GM12873 (cell line): ENCODE measurements at regions not wholly inside any gene's neighbourhood (a gene's known extent, or its start where the extent isn't known, plus 50 kb on each side); places are given as distances from the start of the nearest gene placed in this dataset.

Experiments used
- CTCF ChIP-seq: IDR thresholded peaks from 2 replicates; pipeline ENCODE4 v1.5.1; 2012; ENCODE audit warnings: low read depth, mild to moderate bottlenecking, moderate library complexity, low read length, control low read depth; ENCODE audit not compliant: insufficient read depth; ENCODE audit errors: missing control alignments

- TF ChIP-seq CTCF, result no peak
Measured at GRCh38 chr17:77604973-77605313, 353.6 kb upstream of the TNRC6C start.

GRCh38 chr17:77606146-77606864 is 352.2 kb upstream of the TNRC6C start:
- TF ChIP-seq CTCF, result no peak

- peak; percentile 14 for TF ChIP-seq CTCF
Measured at GRCh38 chr17:77606865-77607210, 351.7 kb upstream of the TNRC6C start.

- TF ChIP-seq CTCF, result no peak
Measured at GRCh38 chr17:77607606-77608005, 350.9 kb upstream of the TNRC6C start.

GRCh38 chr17:77608431-77608830 is 350.1 kb upstream of the TNRC6C start:
- TF ChIP-seq CTCF, result no peak

- no peak for TF ChIP-seq CTCF
Measured at GRCh38 chr17:77609553-77610517, 348.7 kb upstream of the TNRC6C start.

- no peak for TF ChIP-seq CTCF
Measured at GRCh38 chr17:77610518-77610893, 348.0 kb upstream of the TNRC6C start.
